ENCODE measurements at regions not wholly inside any gene's neighbourhood (a gene's known extent, or its start where the extent isn't known, plus 50 kb on each side); places are given as distances from the start of the nearest gene placed in this dataset.

- DNase-seq (ENCODE audit: low spot score) (no peak), ATAC-seq (no peak)
Observed at GRCh38 chr1:188888386-188888785, 1589.3 kb downstream of the BRINP3 start.

DNA sequence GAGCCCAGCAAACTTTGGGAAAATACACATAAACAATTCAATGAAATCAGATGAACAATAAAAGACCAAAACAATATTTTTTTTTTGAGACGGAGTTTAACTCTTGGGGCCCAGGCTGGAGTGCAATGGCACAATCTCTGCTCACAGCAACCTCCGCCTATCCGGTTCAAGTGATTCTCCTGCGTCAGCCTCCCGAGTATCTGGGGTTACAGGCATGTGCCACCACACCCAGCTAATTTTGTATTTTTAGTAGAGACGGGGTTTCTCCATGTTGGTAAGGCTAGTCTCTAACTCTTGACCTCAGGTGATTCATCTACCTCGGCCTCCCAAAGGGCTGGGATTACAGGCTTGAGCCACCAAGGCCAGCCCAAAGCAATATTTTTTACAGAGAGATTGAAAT is 1588.5 kb downstream of the BRINP3 start:
- DNase-seq (ENCODE audit: low spot score), result no peak
- no peak for ATAC-seq

DNA sequence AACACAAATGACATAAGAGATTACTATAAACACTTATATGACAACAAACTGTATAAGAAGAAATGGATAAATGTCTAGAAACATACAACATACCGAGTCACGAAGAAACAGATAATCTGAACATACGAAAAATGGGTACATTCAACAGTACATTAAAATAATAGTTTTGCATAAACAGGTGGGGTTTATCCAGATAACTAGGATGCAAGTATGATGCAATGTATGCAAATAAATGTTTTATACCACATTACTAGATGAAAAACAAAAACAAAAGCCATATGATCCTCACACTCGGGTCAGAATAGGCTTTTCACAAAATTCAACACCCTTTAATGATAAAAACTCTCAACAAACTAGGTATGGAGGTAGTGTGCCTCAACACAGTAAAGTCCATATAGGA is 1585.7 kb downstream of the BRINP3 start:
- no peak for ATAC-seq
- DNase-seq (ENCODE audit: low spot score), result no peak

DNA sequence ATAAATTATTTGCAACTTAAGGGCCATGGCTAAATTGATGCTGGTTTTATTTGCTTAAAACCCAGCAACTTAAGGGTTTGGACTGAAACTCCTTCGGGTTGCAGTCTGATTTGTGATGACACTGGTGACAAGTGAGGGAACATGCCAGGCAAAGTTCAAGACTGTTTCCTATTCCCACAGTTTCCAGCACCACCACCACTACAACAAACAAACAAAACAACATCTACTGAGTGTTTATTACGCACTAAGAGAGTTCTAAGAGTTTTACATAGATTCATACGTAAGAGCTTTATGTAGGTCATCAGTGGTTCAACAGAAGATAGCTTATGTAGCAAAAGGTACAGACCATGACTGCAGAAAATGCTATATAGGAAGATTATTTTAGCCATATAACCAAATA is 1582.1 kb downstream of the BRINP3 start:
- DNase-seq (ENCODE audit: low spot score) (no peak), ATAC-seq (no peak)

DNA sequence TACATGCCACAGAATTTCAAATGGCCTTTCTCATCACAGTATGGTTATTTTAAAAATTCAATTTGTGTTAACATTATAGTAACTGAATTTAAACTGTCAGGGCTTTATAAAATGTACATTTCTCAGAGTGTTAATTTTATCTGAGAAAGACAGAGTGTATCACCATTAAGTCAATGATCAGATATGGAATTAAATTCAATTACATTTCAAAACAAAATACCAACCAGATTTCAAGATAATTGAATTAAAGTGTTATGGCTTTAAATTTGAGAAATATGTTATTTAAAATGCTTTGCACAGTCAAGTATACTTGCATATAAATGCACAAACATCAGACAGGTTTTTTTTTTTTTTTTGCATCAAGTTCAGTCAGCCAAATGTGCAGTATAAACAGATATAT is 1574.4 kb downstream of the BRINP3 start:
- DNase-seq (ENCODE audit: low spot score) (no peak), ATAC-seq (no peak)

- no peak for ATAC-seq
- no peak for DNase-seq (ENCODE audit: low spot score)
Observed at GRCh38 chr1:188904201-188904600, 1573.5 kb downstream of the BRINP3 start.

- ATAC-seq (no peak), DNase-seq (ENCODE audit: low spot score) (no peak)
Observed at GRCh38 chr1:188906921-188907641, 1570.6 kb downstream of the BRINP3 start.

- DNase-seq (ENCODE audit: low spot score) (no peak), ATAC-seq (no peak)
Observed at GRCh38 chr1:188930382-188930781, 1547.3 kb downstream of the BRINP3 start.

- ATAC-seq (no peak), DNase-seq (ENCODE audit: low spot score) (no peak)
Observed at GRCh38 chr1:188931506-188931905, 1546.2 kb downstream of the BRINP3 start.

GRCh38 chr1:188937965-188938551 is 1539.6 kb downstream of the BRINP3 start:
- no peak for DNase-seq (ENCODE audit: low spot score)
- ATAC-seq, result no peak

DNA sequence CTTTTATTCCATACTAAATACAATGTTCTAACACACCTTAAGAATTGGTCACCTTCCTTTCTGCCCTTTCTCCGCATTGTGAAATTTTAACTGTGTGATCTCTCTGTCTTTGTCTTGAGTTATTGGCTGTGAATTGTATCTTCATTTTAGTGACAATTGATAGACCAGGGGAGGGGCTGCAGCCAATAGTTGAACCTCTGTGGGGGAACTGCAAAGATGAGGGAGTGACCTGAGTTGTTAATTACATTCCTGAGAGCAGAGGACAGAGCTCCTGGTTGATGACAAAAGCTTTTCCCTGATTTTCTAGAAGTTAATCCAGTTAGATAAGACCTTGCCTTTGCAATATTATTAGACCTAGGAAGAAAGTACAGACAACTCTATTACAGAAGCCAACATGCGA is 1535.7 kb downstream of the BRINP3 start:
- no peak for DNase-seq (ENCODE audit: low spot score)
- no peak for ATAC-seq

DNA sequence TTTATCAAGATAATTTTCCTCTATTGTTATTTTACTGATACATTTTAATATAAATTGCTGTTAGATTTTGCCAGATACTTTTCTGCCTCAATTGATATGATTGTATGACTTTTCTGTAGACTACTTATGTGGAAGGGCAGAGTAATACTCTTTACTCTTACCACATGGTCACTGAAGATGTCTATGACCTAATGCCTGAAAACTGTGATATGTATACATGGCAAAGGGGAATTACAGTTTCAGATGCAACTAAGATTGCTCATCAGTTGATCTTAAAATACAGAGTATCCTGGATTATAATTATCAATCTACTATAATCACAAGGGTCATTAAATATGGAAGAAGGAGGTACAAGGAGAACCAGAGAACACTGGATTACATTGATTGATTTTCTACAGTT is 1528.0 kb downstream of the BRINP3 start:
- DNase-seq (ENCODE audit: low spot score), result no peak
- no peak for ATAC-seq

GRCh38 chr1:188958461-188959115 is 1519.1 kb downstream of the BRINP3 start:
- DNase-seq (ENCODE audit: low spot score) (no peak), ATAC-seq (no peak)

GRCh38 chr1:188986745-188987417 is 1490.8 kb downstream of the BRINP3 start:
- DNase-seq (ENCODE audit: low spot score) (no peak), ATAC-seq (no peak)

GRCh38 chr1:188988589-188988988 is 1489.1 kb downstream of the BRINP3 start:
- no peak for DNase-seq (ENCODE audit: low spot score)
- no peak for ATAC-seq

GRCh38 chr1:188991221-188991930 is 1486.3 kb downstream of the BRINP3 start:
- no peak for ATAC-seq

GRCh38 chr1:189007824-189008223 is 1469.8 kb downstream of the BRINP3 start:
- no peak for ATAC-seq

More at GRCh38 chr1:188991221-188991930, 1486.3 kb downstream of the BRINP3 start:
- no peak for DNase-seq (ENCODE audit: low spot score)

DNA sequence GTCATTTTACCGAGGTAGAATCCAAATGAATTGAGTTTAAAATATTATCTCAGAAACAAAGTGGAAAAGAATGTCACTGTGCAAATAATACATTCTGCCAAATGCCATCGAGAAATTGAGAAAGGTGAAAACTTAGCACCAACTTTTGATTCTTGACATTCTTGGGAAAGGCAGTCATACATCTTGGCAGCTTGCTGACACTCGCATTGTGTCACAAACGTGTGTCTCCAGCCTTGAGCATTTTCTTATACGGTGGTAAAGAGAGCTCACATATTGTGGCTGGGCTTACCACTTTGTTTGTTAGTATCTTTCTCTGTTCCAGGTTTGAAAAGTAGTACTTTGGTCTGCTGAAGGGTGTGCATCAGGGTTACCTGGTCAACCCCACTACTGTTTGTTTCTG is 1456.1 kb downstream of the BRINP3 start:
- ATAC-seq (no peak), DNase-seq (ENCODE audit: low spot score) (no peak)

More at GRCh38 chr1:189007824-189008223, 1469.8 kb downstream of the BRINP3 start:
- no peak for DNase-seq (ENCODE audit: low spot score)

GRCh38 chr1:189022015-189022414 is 1455.6 kb downstream of the BRINP3 start:
- ATAC-seq (no peak), DNase-seq (ENCODE audit: low spot score) (no peak)

GRCh38 chr1:189027512-189027911 is 1450.2 kb downstream of the BRINP3 start:
- ATAC-seq (no peak), DNase-seq (ENCODE audit: low spot score) (no peak)

GRCh38 chr1:189033169-189033568 is 1444.5 kb downstream of the BRINP3 start:
- ATAC-seq (no peak), DNase-seq (ENCODE audit: low spot score) (no peak)

All from left lobe of liver (tissue), 2 donors.